Caco-2 (cell line): ENCODE measurements at regions not wholly inside any gene's neighbourhood (a gene's known extent, or its start where the extent isn't known, plus 50 kb on each side); places are given as distances from the start of the nearest gene placed in this dataset.

ENCODE experiments used
- BruUV-seq: library from RNA; stranded (reverse); fragments of 400-500 nt; replicated peaks from 2 replicates; lab custom pipeline; 2021; lab: Mats Ljungman, UMichigan
- CTCF ChIA-PET: fragments of 300-600 bp; sonication (Branson Sonifier 250); formaldehyde crosslinking; loops from one replicate; lab custom pipeline; 2022; ENCODE audit warnings: antibody characterized with exemption; lab: Charles Lee
- POLR2A ChIA-PET: fragments of 300-600 bp; sonication (Branson Sonifier 250); formaldehyde crosslinking; loops from one replicate; lab custom pipeline; 2022; ENCODE audit warnings: antibody characterized with exemption; lab: Charles Lee
- DNase-seq, 2 experiments: peaks; one replicate each; pipeline versions ENCODE4 v3.0.0 to v3.0.0-alpha.2; 2020 to 2022
- H3K27me3 ChIP-seq: replicated peaks from 2 replicates; pipeline ENCODE4 v1.6.0; 2011; ENCODE audit warnings: low read length; ENCODE audit not compliant: control insufficient read depth, insufficient read depth
- H3K36me3 ChIP-seq: 2 replicates; pipeline ENCODE4 v1.5.1; 2011; ENCODE audit warnings: low read length; ENCODE audit not compliant: control insufficient read depth, insufficient read depth
- H3K4me1 ChIP-seq: fragments of 250-450 bp; sonication (Bioruptor Pico); 2 replicates; pipeline ENCODE4 v1.5.1; 2020; ENCODE audit warnings: mild to moderate bottlenecking
- H3K4me3 ChIP-seq: 2 replicates; pipeline ENCODE4 v1.5.1; 2011; ENCODE audit warnings: low read depth, mild to moderate bottlenecking, control low read depth, low read length
- H3K9me3 ChIP-seq: fragments of 250-450 bp; sonication (Bioruptor Pico); 2 replicates; pipeline ENCODE4 v1.5.1; 2020; ENCODE audit warnings: mild to moderate bottlenecking, moderate library complexity
- H3K27ac Mint-ChIP-seq: one replicate; pipeline ENCODE4 v1.8.0; 2022; ENCODE audit warnings: mixed read lengths; ENCODE audit not compliant: unreplicated experiment
- H3K27me3 Mint-ChIP-seq: one replicate; pipeline ENCODE4 v1.8.0; 2022; ENCODE audit warnings: mixed read lengths; ENCODE audit not compliant: insufficient read depth, unreplicated experiment
- H3K36me3 Mint-ChIP-seq: one replicate; pipeline ENCODE4 v1.8.0; 2022; ENCODE audit warnings: mild to moderate bottlenecking, mixed read lengths; ENCODE audit not compliant: insufficient read depth, unreplicated experiment
- H3K4me1 Mint-ChIP-seq: one replicate; pipeline ENCODE4 v1.8.0; 2022; ENCODE audit warnings: low read depth, mixed read lengths; ENCODE audit not compliant: unreplicated experiment
- H3K4me3 Mint-ChIP-seq: one replicate; pipeline ENCODE4 v1.8.0; 2022; ENCODE audit warnings: mild to moderate bottlenecking, moderate library complexity, mixed read lengths; ENCODE audit not compliant: unreplicated experiment
- H3K9me3 Mint-ChIP-seq: one replicate; pipeline ENCODE4 v1.8.0; 2022; ENCODE audit warnings: mixed read lengths; ENCODE audit not compliant: unreplicated experiment
- intact Hi-C: fragments of 100-400 bp; cut with micrococcal nuclease; formaldehyde crosslinking; loops from one replicate; pipeline ENCODE4 v1.10.0; 2022; ENCODE audit not compliant: unreplicated experiment
- TF ChIP-seq, protein P1 (sequence below), 2 experiments: fragments of 200-600 bp in 1 of 2; IDR thresholded peaks; 1 replicate in 1 of 2; 2 replicates in 1 of 2; pipeline versions ENCODE4 v1.5.1 to v1.8.0; 2011 to 2022; ENCODE audit warnings: antibody characterized with exemption in 1 of 2, control low read depth in 1 of 2, inconsistent platforms in 1 of 2, low read depth in 1 of 2, low read length in 1 of 2, mild to moderate bottlenecking in 1 of 2, moderate library complexity in 1 of 2; ENCODE audit not compliant: insufficient read depth in 1 of 2, severe bottlenecking in 1 of 2, unreplicated experiment in 1 of 2

DNA sequence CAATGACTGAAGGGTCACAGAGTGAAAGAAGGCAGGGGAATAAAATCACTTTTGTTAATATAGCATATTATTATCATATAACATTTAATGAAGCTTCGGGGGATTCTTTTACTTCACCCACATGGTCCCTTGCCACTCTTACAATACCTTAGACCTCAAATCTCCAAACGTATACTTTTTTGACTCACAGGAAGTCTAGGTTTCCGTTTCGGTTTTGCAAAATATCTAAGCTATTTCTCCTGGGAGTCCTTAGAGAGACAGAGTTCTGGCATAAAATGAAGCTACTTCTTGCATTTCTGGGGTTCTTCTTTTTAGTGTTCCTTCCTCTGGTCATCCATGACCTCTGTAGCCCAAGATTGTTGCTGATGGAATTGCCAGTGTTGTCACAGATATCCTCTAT is 590.5 kb upstream of the ATP2B1 start:
- no peaks in the 10 kb centered on the region for H3K27me3 Mint-ChIP-seq
- no peaks in the 10 kb centered on the region for H3K9me3 ChIP-seq
- no peak overlapping the region for H3K4me3 ChIP-seq
- POLR2A ChIA-PET: no interaction called here
- TF ChIP-seq, protein P1, sequence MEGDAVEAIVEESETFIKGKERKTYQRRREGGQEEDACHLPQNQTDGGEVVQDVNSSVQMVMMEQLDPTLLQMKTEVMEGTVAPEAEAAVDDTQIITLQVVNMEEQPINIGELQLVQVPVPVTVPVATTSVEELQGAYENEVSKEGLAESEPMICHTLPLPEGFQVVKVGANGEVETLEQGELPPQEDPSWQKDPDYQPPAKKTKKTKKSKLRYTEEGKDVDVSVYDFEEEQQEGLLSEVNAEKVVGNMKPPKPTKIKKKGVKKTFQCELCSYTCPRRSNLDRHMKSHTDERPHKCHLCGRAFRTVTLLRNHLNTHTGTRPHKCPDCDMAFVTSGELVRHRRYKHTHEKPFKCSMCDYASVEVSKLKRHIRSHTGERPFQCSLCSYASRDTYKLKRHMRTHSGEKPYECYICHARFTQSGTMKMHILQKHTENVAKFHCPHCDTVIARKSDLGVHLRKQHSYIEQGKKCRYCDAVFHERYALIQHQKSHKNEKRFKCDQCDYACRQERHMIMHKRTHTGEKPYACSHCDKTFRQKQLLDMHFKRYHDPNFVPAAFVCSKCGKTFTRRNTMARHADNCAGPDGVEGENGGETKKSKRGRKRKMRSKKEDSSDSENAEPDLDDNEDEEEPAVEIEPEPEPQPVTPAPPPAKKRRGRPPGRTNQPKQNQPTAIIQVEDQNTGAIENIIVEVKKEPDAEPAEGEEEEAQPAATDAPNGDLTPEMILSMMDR (IDR thresholded peaks at IDR 0.05; ENCODE audit: insufficient read depth in 1 of 2, low read depth in 1 of 2, low read length in 1 of 2, severe bottlenecking in 1 of 2, unreplicated experiment in 1 of 2): no peak
- H3K36me3 ChIP-seq: no peaks in the 10 kb centered on the region
- CTCF ChIA-PET: no interaction called here
- no peaks in the 10 kb centered on the region for H3K4me1 ChIP-seq
- no TSS peak for BruUV-seq
- no peaks in the 10 kb centered on the region for H3K4me1 Mint-ChIP-seq
- DNase-seq: no peak
- no peaks in the 10 kb centered on the region for H3K27me3 ChIP-seq
- no peaks in the 10 kb centered on the region for H3K36me3 Mint-ChIP-seq
- H3K27ac Mint-ChIP-seq: no peak overlapping the region
- intact Hi-C loops: no loop called here
- no peak overlapping the region for H3K4me3 Mint-ChIP-seq
- no peaks in the 10 kb centered on the region for H3K9me3 Mint-ChIP-seq

DNA sequence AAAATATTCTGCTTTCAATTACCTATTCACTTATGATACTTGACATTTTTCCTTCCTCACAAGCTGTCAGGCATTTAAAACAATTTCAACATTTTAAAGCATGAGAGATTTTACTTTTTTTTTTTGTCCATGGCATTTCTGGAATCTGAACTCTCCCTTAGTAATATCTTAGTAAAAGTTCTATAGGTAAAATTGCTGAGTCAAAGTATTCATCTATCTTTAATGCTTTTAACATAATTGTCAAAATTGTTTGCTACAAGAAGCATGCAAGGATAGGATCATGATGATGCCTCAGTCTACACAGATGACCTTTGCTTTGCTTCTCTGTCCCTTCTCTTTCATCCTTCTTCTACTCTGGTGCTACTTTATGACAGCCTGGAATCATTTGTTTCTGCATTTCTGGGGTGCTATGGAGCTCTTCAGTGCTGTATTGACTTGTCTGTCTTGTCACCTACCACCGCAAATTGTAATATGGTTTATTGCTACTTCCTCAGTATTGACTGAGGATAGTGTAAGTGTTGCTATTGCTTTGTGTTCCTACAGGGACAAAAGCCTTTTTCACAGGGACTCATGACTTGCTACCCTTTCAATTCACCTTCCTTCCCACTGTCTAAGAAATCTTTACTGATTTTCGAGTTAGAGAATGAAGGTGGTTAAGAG is 589.8 kb upstream of the ATP2B1 start:
- DNase-seq: no peak
- H3K36me3 ChIP-seq: no peaks in the 10 kb centered on the region
- no peak overlapping the region for H3K4me3 ChIP-seq
- BruUV-seq: no TSS peak
- H3K27me3 ChIP-seq: no peaks in the 10 kb centered on the region
- no peaks in the 10 kb centered on the region for H3K36me3 Mint-ChIP-seq
- no peak overlapping the region for H3K4me3 Mint-ChIP-seq
- H3K9me3 Mint-ChIP-seq: no peaks in the 10 kb centered on the region
- TF ChIP-seq, protein P1 (IDR thresholded peaks at IDR 0.05; ENCODE audit: insufficient read depth in 1 of 2, low read depth in 1 of 2, low read length in 1 of 2, severe bottlenecking in 1 of 2, unreplicated experiment in 1 of 2): no peak
- no peaks in the 10 kb centered on the region for H3K27me3 Mint-ChIP-seq
- no peak overlapping the region for H3K27ac Mint-ChIP-seq
- H3K9me3 ChIP-seq: no peaks in the 10 kb centered on the region
- H3K4me1 Mint-ChIP-seq: no peaks in the 10 kb centered on the region
- no peaks in the 10 kb centered on the region for H3K4me1 ChIP-seq
- intact Hi-C loops: no loop called here
- ChIA-PET CTCF (no interaction called here), POLR2A (no interaction called here)

DNA sequence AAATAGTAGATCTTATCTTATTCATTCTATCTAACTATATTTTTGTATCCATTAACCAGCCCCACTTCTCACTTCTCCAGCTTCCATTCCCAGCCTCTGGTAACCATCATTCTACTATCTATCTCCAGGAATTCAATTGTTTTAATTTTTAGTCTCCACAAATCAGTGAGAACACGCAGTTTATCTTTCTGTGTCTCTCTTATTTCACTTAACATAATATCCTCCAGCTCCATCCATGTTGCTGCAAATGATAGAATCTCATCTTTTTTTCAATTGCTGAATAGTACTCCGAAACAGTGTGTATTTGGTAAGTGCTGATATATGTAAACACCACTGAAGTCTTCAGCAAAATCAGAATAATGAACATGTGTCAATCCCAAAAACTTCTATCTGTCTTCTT is 587.2 kb upstream of the ATP2B1 start:
- Mint-ChIP-seq H3K36me3 (no peaks in the 10 kb centered on the region), H3K27ac (no peak overlapping the region), H3K27me3 (no peaks in the 10 kb centered on the region), H3K4me1 (no peaks in the 10 kb centered on the region), H3K9me3 (no peaks in the 10 kb centered on the region), H3K4me3 (no peak overlapping the region)
- CTCF ChIA-PET: no interaction called here
- no peaks in the 10 kb centered on the region for H3K9me3 ChIP-seq
- H3K27me3 ChIP-seq: no peaks in the 10 kb centered on the region
- no peak overlapping the region for H3K4me3 ChIP-seq
- BruUV-seq: no TSS peak
- H3K4me1 ChIP-seq: no peaks in the 10 kb centered on the region
- no peak for DNase-seq
- intact Hi-C loops: no loop called here
- TF ChIP-seq, protein P1 (IDR thresholded peaks at IDR 0.05; ENCODE audit: insufficient read depth in 1 of 2, low read depth in 1 of 2, low read length in 1 of 2, severe bottlenecking in 1 of 2, unreplicated experiment in 1 of 2): no peak
- POLR2A ChIA-PET: no interaction called here
- no peaks in the 10 kb centered on the region for H3K36me3 ChIP-seq
